ENCODE measurements at regions not wholly inside any gene's neighbourhood (a gene's known extent, or its start where the extent isn't known, plus 50 kb on each side); places are given as distances from the start of the nearest gene placed in this dataset.

- ATAC-seq (no peak), DNase-seq (no peak)
- H3K27me3 ChIP-seq: no peaks in the 10 kb centered on the region
- no peaks in the 10 kb centered on the region for H3K36me3 ChIP-seq
- no peak overlapping the region for H3K4me3 ChIP-seq
- no peaks in the 10 kb centered on the region for H3K4me1 ChIP-seq
- no peaks in the 10 kb centered on the region for H3K9me3 ChIP-seq
- TF ChIP-seq CTCF (IDR thresholded peaks at IDR 0.05): no peak
- no peak for TF ChIP-seq POLR2A (IDR thresholded peaks at IDR 0.05)
- WGBS, 4 donors: 72 to 80% (median 76%) methylated on average over 3 of the region's 3 CpGs
- H3K27ac ChIP-seq: no peak overlapping the region
- intact Hi-C loops (cut with DNase I): no loop called here
Measured at GRCh38 chr2:189231719-189232323, 52.3 kb upstream of the COL5A2 start.

GRCh38 chr2:189232759-189233406 lies 53.3 kb upstream of the COL5A2 start:
- no peak for TF ChIP-seq CTCF (IDR thresholded peaks at IDR 0.05)
- TF ChIP-seq POLR2A (IDR thresholded peaks at IDR 0.05): no peak
- Histone ChIP-seq H3K36me3 (no peaks in the 10 kb centered on the region), H3K27ac (no peak overlapping the region), H3K4me1 (no peaks in the 10 kb centered on the region), H3K9me3 (no peaks in the 10 kb centered on the region), H3K4me3 (no peak overlapping the region), H3K27me3 (no peaks in the 10 kb centered on the region)
- intact Hi-C loops (cut with DNase I): no loop called here
- no peak for ATAC-seq
- no peak for DNase-seq

DNA sequence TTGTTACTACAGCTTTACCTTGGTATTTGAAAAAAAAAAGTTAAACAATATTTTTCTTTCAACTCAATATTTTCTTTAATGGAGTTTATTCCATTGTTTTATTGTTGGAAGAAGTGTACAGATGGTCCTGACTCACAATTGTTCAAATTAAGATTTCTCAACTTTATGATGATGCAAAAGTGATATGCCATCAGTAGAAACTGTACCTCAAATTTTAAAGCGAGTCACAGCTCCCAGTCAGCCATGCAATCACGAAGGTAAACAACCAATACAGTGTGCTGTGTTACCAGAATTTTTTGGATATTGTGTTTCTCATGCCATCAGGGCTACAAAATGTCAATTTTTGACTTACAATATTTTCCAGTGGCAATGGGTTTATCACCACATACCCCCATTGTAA lies 54.0 kb upstream of the COL5A2 start:
- 91 to 96% (median 94%) methylated on average over 2 of the region's 2 CpGs for WGBS, 4 donors

GRCh38 chr2:189234991-189235390 lies 55.4 kb upstream of the COL5A2 start:
- Histone ChIP-seq H3K27ac (no peak overlapping the region), H3K36me3 (no peaks in the 10 kb centered on the region), H3K27me3 (no peaks in the 10 kb centered on the region), H3K4me1 (no peaks in the 10 kb centered on the region), H3K4me3 (no peak overlapping the region), H3K9me3 (no peaks in the 10 kb centered on the region)
- ATAC-seq (no peak), DNase-seq (no peak)
- TF ChIP-seq CTCF (IDR thresholded peaks at IDR 0.05): no peak
- no peak for TF ChIP-seq POLR2A (IDR thresholded peaks at IDR 0.05)
- intact Hi-C loops (cut with DNase I): no loop called here

More for the DNA sequence above, 54.0 kb upstream of the COL5A2 start:
- no peak for TF ChIP-seq CTCF (IDR thresholded peaks at IDR 0.05)
- Histone ChIP-seq H3K4me3 (no peak overlapping the region), H3K27me3 (no peaks in the 10 kb centered on the region), H3K36me3 (no peaks in the 10 kb centered on the region), H3K9me3 (no peaks in the 10 kb centered on the region), H3K4me1 (no peaks in the 10 kb centered on the region), H3K27ac (no peak overlapping the region)
- DNase-seq (no peak), ATAC-seq (no peak)
- intact Hi-C loops (cut with DNase I): no loop called here

Data from heart left ventricle (tissue), 16 donors.